H9 (cell line): ENCODE measurements at regions not wholly inside any gene's neighbourhood (a gene's known extent, or its start where the extent isn't known, plus 50 kb on each side); places are given as distances from the start of the nearest gene placed in this dataset.

Experiments used
- DNase-seq: peaks from one replicate; pipeline ENCODE4 v3.0.0-alpha.2; 2017
- H2AFZ ChIP-seq: one replicate; pipeline ENCODE4 v1.6.1; 2013; ENCODE audit warnings: mild to moderate bottlenecking, low read length, control low read depth, moderate library complexity
- H2AK5ac ChIP-seq: 2 replicates; pipeline ENCODE4 v1.6.1; 2013; ENCODE audit warnings: low read length, control low read depth, mixed read lengths; ENCODE audit not compliant: insufficient read length
- H2BK120ac ChIP-seq: one replicate; pipeline ENCODE4 v1.6.1; 2013; ENCODE audit warnings: low read depth, mild to moderate bottlenecking, low read length, control low read depth, inconsistent platforms; ENCODE audit not compliant: poor library complexity, severe bottlenecking
- H2BK12ac ChIP-seq: 2 replicates; pipeline ENCODE4 v1.6.1; 2013; ENCODE audit warnings: low read length, control low read depth, mixed read lengths, low read depth; ENCODE audit not compliant: insufficient read length
- H2BK15ac ChIP-seq: 2 replicates; pipeline ENCODE4 v1.6.1; 2013; ENCODE audit warnings: low read depth, low read length, control low read depth
- H2BK20ac ChIP-seq: one replicate; pipeline ENCODE4 v1.6.1; 2013; ENCODE audit warnings: low read depth, mild to moderate bottlenecking, low read length, control low read depth, inconsistent platforms; ENCODE audit not compliant: poor library complexity, severe bottlenecking
- H2BK5ac ChIP-seq: 2 replicates; pipeline ENCODE4 v1.6.1; 2013; ENCODE audit warnings: low read length, control low read depth, mixed read lengths; ENCODE audit not compliant: insufficient read length
- H3K14ac ChIP-seq: 2 replicates; pipeline ENCODE4 v1.6.1; 2013; ENCODE audit warnings: low read length, control low read depth; ENCODE audit not compliant: insufficient read depth
- H3K18ac ChIP-seq: 2 replicates; pipeline ENCODE4 v1.6.1; 2013; ENCODE audit warnings: low read depth, mild to moderate bottlenecking, mixed read lengths, low read length, control low read depth; ENCODE audit not compliant: insufficient read length
- H3K23ac ChIP-seq: 2 replicates; pipeline ENCODE4 v1.6.1; 2013; ENCODE audit warnings: low read length, control low read depth, mixed read lengths, low read depth; ENCODE audit not compliant: insufficient read length
- H3K23me2 ChIP-seq: 2 replicates; pipeline ENCODE4 v1.6.1; 2013; ENCODE audit warnings: low read depth, mild to moderate bottlenecking, mixed read lengths, low read length, control low read depth; ENCODE audit not compliant: insufficient read length, poor library complexity, severe bottlenecking
- H3K27ac ChIP-seq: 2 replicates; pipeline ENCODE4 v1.5.1; 2013; ENCODE audit warnings: low read length, control low read depth, mixed read lengths, low read depth; ENCODE audit not compliant: insufficient read length
- H3K27me3 ChIP-seq: 2 replicates; pipeline ENCODE4 v1.6.1; 2013; ENCODE audit warnings: low read length, control low read depth, inconsistent platforms; ENCODE audit not compliant: insufficient read depth
- H3K4ac ChIP-seq: 2 replicates; pipeline ENCODE4 v1.6.1; 2013; ENCODE audit warnings: low read depth, mild to moderate bottlenecking, control low read depth, inconsistent platforms, low read length, moderate library complexity
- H3K4me1 ChIP-seq: 2 replicates; pipeline ENCODE4 v1.6.1; 2013; ENCODE audit warnings: low read length, control low read depth, inconsistent platforms; ENCODE audit not compliant: insufficient read depth
- H3K4me2 ChIP-seq: 2 replicates; pipeline ENCODE4 v1.6.1; 2013; ENCODE audit warnings: low read length, control low read depth, mixed read lengths; ENCODE audit not compliant: insufficient read length, insufficient read depth
- H3K56ac ChIP-seq: 2 replicates; pipeline ENCODE4 v1.6.1; 2013; ENCODE audit warnings: low read depth, mild to moderate bottlenecking, mixed read lengths, low read length, control low read depth; ENCODE audit not compliant: insufficient read length
- H3K79me1 ChIP-seq: 2 replicates; pipeline ENCODE4 v1.6.1; 2013; ENCODE audit warnings: low read depth, mild to moderate bottlenecking, moderate library complexity, low read length, control low read depth, inconsistent platforms; ENCODE audit not compliant: insufficient read depth, poor library complexity, severe bottlenecking
- H3K79me2 ChIP-seq: 2 replicates; pipeline ENCODE4 v1.6.1; 2013; ENCODE audit warnings: low read length, control low read depth, inconsistent platforms; ENCODE audit not compliant: insufficient read depth
- H3K9ac ChIP-seq: 2 replicates; pipeline ENCODE4 v1.6.1; 2013; ENCODE audit warnings: low read length, control low read depth, mixed read lengths; ENCODE audit not compliant: insufficient read length; ENCODE audit errors: extremely low read depth
- H3K9me3 ChIP-seq: one replicate; pipeline ENCODE4 v1.6.1; 2013; ENCODE audit warnings: low read depth, low read length, inconsistent platforms; ENCODE audit not compliant: control insufficient read depth
- H3T11ph ChIP-seq: one replicate; pipeline ENCODE4 v1.6.1; 2013; ENCODE audit warnings: mild to moderate bottlenecking, low read length, control low read depth, inconsistent platforms
- H4K20me1 ChIP-seq: one replicate; pipeline ENCODE4 v1.6.1; 2013; ENCODE audit not compliant: control insufficient read depth, insufficient read length, insufficient read depth
- H4K5ac ChIP-seq: 2 replicates; pipeline ENCODE4 v1.6.1; 2013; ENCODE audit warnings: low read depth, mild to moderate bottlenecking, mixed read lengths, low read length, control low read depth; ENCODE audit not compliant: insufficient read length
- H4K8ac ChIP-seq: replicated peaks from 2 replicates; pipeline ENCODE4 v1.6.1; 2013; ENCODE audit warnings: low read length, control low read depth, mixed read lengths, low read depth; ENCODE audit not compliant: insufficient read length
- H4K91ac ChIP-seq: 2 replicates; pipeline ENCODE4 v1.6.1; 2013; ENCODE audit warnings: low read depth, mild to moderate bottlenecking, moderate library complexity, mixed read lengths, low read length, control low read depth; ENCODE audit not compliant: insufficient read length
- H3K27ac Mint-ChIP-seq, 3 experiments: 2 replicates in 2 of 3; 3 replicates in 1 of 3; pipeline ENCODE4 v1.8.0; 2020 to 2021; ENCODE audit warnings: mixed read lengths in 3 of 3, mild to moderate bottlenecking in 1 of 3, moderate library complexity in 1 of 3
- H3K27me3 Mint-ChIP-seq: 2 replicates; pipeline ENCODE4 v1.8.0; 2021; ENCODE audit warnings: low read depth, mild to moderate bottlenecking, moderate library complexity, mixed read lengths
- H3K36me3 Mint-ChIP-seq, 3 experiments: 2 replicates in 2 of 3; 3 replicates in 1 of 3; pipeline ENCODE4 v1.8.0; 2020 to 2021; ENCODE audit warnings: low read depth in 3 of 3, mixed read lengths in 3 of 3; ENCODE audit not compliant: insufficient read depth in 1 of 3
- H3K4me1 Mint-ChIP-seq, 2 experiments: 2 replicates each; pipeline ENCODE4 v1.8.0; 2020; ENCODE audit warnings: mixed read lengths in 2 of 2
- H3K4me3 Mint-ChIP-seq, 2 experiments: 2 replicates in 1 of 2; 3 replicates in 1 of 2; pipeline ENCODE4 v1.8.0; 2020 to 2021; ENCODE audit warnings: mild to moderate bottlenecking in 2 of 2, mixed read lengths in 2 of 2, moderate library complexity in 1 of 2
- H3K9me3 Mint-ChIP-seq, 2 experiments: 2 replicates in 1 of 2; 3 replicates in 1 of 2; pipeline ENCODE4 v1.8.0; 2020; ENCODE audit warnings: mild to moderate bottlenecking in 2 of 2, mixed read lengths in 2 of 2, moderate library complexity in 1 of 2
- CTCF ChIP-seq: fragments of 200-600 bp; sonication (generic); conservative IDR thresholded peaks from 3 replicates; pipeline ENCODE4 v1.8.0; 2021; ENCODE audit warnings: antibody characterized with exemption, mild to moderate bottlenecking
- WGBS: extraction: QIAGEN DNeasy Blood & Tissue Kit; methylation state at CpG from one replicate; pipeline ENCODE4 v1.1.7; 2013; ENCODE audit warnings: missing lambda C conversion rate, low lambda C conversion rate, mixed read lengths; ENCODE audit not compliant: insufficient read length; ENCODE audit errors: extremely low coverage; 5-methylcytosine and 5-hydroxymethylcytosine counted together

- Histone ChIP-seq H2BK20ac (no peak overlapping the region), H2AK5ac (no peak overlapping the region), H2BK12ac (no peak overlapping the region), H3K4me2 (no peak overlapping the region), H3K4ac (no peak overlapping the region), H3K27ac (no peak overlapping the region), H3K18ac (no peak overlapping the region), H4K20me1 (no peaks in the 10 kb centered on the region), H3T11ph (no peak overlapping the region), H3K79me2 (no peaks in the 10 kb centered on the region), H3K23me2 (no peaks in the 10 kb centered on the region), H3K9ac (no peak overlapping the region), H3K23ac (no peak overlapping the region), H3K79me1 (no peaks in the 10 kb centered on the region), H4K8ac (no peak overlapping the region), H2BK5ac (no peak overlapping the region), H3K4me1 (peaks cover 4% of the 10 kb centered on the region; the same call in 1 of the 2 replicates), H3K56ac (no peak overlapping the region), H2BK15ac (no peak overlapping the region), H3K9me3 (no peaks in the 10 kb centered on the region), H3K14ac (no peak overlapping the region), H2BK120ac (no peak overlapping the region), H4K5ac (no peak overlapping the region), H4K91ac (no peak overlapping the region), H2AFZ (no peak overlapping the region), H3K27me3 (no peaks in the 10 kb centered on the region)
- Mint-ChIP-seq H3K4me1 (peaks cover 20% of the 10 kb centered on the region in 2 experiments), H3K9me3 (no peaks in the 10 kb centered on the region), H3K27ac (no peak overlapping the region), H3K36me3 (no peaks in the 10 kb centered on the region), H3K4me3 (no peak overlapping the region), H3K27me3 (no peaks in the 10 kb centered on the region; the same call in 1 of the 2 replicates)
- WGBS, result no CpG with 5 or more reads among the region's 3 CpGs
- TF ChIP-seq CTCF, result no peak
- no peak for DNase-seq
These were observed 531.8 kb upstream of the SALL1 start for GRCh38 chr16:51682905-51683304.
